Tibial artery (tissue), 4 donors: ENCODE measurements at regions not wholly inside any gene's neighbourhood (a gene's known extent, or its start where the extent isn't known, plus 50 kb on each side); places are given as distances from the start of the nearest gene placed in this dataset.

ENCODE experiments used
- DNase-seq, 2 donors: peaks; one replicate each; pipeline ENCODE4 v3.0.0-alpha.2; 2019
- H3K27ac ChIP-seq, 2 donors: fragments of 200-600 bp; sonication (generic) in 1 of 2; 1 replicate in 1 of 2; 2 replicates in 1 of 2; pipeline ENCODE4 v1.5.1; 2018 to 2019; ENCODE audit warnings: mild to moderate bottlenecking in 1 of 2
- H3K27me3 ChIP-seq, 2 donors: fragments of 200-600 bp; sonication (generic) in 1 of 2; one replicate each; pipeline versions ENCODE4 v1.5.1 to v1.6.0; 2016 to 2019
- H3K36me3 ChIP-seq, 3 donors: fragments of 200-600 bp; sonication (generic) in 2 of 3; one replicate each; pipeline ENCODE4 v1.5.1; 2016 to 2019; ENCODE audit warnings: mild to moderate bottlenecking in 2 of 3
- H3K4me1 ChIP-seq, 4 donors: fragments of 200-600 bp; sonication (generic) in 2 of 4; 1 replicate in 3 of 4; 2 replicates in 1 of 4; pipeline ENCODE4 v1.5.1; 2016 to 2019
- H3K4me3 ChIP-seq, 2 donors: fragments of 200-600 bp; sonication (generic) in 1 of 2; 1 replicate in 1 of 2; 2 replicates in 1 of 2; pipeline ENCODE4 v1.5.1; 2018 to 2019; ENCODE audit warnings: mild to moderate bottlenecking in 2 of 2
- H3K9me3 ChIP-seq, 3 donors: fragments of 200-600 bp; sonication (generic) in 1 of 3; one replicate each; pipeline ENCODE4 v1.5.1; 2016 to 2019
- intact Hi-C: fragments of 100-400 bp; cut with DNase I; formaldehyde crosslinking; loops from one replicate; pipeline ENCODE4 v1.15.0; 2023; ENCODE audit warnings: low total_unique reads
- TF ChIP-seq, protein P1 (sequence below), 2 experiments: fragments of 200-600 bp in 1 of 2; fragments of 450-650 bp in 1 of 2; IDR thresholded peaks; one replicate each; pipeline ENCODE4 v1.5.1; 2017 to 2019; ENCODE audit warnings: antibody characterized with exemption in 2 of 2, mild to moderate bottlenecking in 1 of 2, moderate library complexity in 1 of 2

DNA sequence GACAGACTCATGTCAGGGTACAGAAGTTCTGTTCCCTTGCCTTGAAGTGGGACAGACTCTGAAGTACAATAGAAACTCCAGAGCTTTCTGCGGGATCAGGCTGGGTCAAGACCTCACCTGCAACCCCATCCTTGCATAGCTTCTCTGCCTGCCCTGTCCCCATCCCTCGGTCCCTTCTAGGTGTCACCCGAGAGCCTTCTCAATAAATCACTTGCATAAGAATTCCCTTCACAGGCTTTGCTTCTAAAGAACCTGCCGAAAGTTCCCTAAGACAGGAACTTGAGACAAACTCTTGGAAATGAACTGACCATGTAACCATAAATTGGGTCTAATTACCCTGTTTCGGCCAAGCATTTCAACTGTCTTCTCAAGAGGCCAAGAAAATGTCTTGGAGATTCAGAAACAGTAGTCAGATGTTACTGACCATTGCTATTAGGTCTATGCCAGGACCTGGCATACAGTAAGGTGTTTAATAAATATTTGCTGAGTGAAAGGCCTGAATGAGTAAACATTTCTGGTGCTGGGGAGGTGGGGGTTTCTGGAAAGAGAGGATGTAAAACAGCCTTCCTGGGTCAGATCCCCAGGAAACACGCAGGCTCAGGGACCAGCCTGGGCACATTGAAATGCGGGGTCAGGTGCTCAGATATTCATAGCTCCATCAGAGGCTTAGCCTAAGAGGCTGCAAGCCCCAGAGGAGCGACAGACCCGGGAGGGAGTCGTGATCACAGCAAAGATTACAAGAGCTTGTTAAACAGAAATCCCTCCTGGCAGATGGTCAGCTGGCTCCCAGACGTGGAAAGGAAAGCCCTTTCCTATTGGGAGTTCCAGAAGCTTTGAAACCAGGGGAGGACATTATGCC lies 226.2 kb upstream of the LHX5 start:
- Histone ChIP-seq H3K36me3 (no peaks in the 10 kb centered on the region), H3K4me3 (no peak overlapping the region), H3K4me1 (no peaks in the 10 kb centered on the region), H3K27ac (no peak overlapping the region), H3K9me3 (no peaks in the 10 kb centered on the region), H3K27me3 (peaks cover 0 to 39% of the 10 kb centered on the region in 2 donors)
- no peak for DNase-seq
- TF ChIP-seq, protein P1, sequence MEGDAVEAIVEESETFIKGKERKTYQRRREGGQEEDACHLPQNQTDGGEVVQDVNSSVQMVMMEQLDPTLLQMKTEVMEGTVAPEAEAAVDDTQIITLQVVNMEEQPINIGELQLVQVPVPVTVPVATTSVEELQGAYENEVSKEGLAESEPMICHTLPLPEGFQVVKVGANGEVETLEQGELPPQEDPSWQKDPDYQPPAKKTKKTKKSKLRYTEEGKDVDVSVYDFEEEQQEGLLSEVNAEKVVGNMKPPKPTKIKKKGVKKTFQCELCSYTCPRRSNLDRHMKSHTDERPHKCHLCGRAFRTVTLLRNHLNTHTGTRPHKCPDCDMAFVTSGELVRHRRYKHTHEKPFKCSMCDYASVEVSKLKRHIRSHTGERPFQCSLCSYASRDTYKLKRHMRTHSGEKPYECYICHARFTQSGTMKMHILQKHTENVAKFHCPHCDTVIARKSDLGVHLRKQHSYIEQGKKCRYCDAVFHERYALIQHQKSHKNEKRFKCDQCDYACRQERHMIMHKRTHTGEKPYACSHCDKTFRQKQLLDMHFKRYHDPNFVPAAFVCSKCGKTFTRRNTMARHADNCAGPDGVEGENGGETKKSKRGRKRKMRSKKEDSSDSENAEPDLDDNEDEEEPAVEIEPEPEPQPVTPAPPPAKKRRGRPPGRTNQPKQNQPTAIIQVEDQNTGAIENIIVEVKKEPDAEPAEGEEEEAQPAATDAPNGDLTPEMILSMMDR (IDR thresholded peaks at IDR 0.05) = no peak
- intact Hi-C loops = no loop called here

DNA sequence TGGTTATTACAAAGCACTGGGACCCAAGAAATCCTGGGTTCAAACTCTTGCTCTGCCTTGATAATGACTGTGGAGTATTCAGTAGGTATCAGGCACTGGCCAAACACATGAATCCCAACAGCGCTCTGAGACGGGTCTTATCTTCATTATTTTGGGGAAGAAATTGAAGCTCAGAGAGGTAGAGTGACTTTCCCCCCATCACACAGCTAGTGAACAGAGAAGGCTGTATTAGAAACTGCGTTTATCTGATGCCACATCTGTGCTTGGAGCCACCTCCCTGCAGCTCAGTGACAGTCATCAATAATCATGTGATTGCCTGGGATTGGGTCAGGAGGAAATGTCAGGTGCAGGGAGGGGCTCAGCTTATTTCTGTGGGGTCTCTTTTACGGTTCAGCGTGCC lies 225.4 kb upstream of the LHX5 start:
- Histone ChIP-seq H3K4me1 (no peaks in the 10 kb centered on the region), H3K4me3 (no peak overlapping the region), H3K27me3 (peaks cover 0 to 39% of the 10 kb centered on the region in 2 donors), H3K36me3 (no peaks in the 10 kb centered on the region), H3K9me3 (no peaks in the 10 kb centered on the region), H3K27ac (no peak overlapping the region)
- TF ChIP-seq, protein P1 (IDR thresholded peaks at IDR 0.05) = no peak
- no peak for DNase-seq
- intact Hi-C loops = no loop called here

DNA sequence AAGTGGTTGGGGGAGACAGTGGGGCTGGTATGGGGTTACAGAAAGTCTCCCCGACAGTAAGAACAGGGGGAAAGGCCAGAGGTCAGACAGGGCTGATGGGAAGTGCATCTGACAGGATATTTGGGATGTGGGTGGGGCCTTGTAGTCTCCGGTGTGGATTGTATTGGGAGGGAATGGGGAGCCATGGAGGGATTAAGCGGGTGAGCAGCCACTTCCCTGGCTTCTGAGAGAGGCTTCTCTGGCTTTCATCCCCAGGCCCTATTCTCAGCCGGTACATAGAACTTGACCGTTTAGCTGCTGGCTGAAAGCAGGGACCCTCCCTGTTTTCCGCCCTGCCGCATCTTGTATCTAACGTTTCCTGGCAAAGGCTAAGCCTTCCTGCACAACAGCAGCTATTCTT lies 222.0 kb upstream of the LHX5 start:
- TF ChIP-seq, protein P1 (IDR thresholded peaks at IDR 0.05) = no peak
- H3K4me1 ChIP-seq = no peaks in the 10 kb centered on the region
- no peak overlapping the region for H3K27ac ChIP-seq
- H3K36me3 ChIP-seq = no peaks in the 10 kb centered on the region
- H3K27me3 ChIP-seq = peaks cover 0 to 39% of the 10 kb centered on the region in 2 donors
- no peaks in the 10 kb centered on the region for H3K9me3 ChIP-seq
- intact Hi-C loops = no loop called here
- no peak overlapping the region for H3K4me3 ChIP-seq
- DNase-seq = no peak

DNA sequence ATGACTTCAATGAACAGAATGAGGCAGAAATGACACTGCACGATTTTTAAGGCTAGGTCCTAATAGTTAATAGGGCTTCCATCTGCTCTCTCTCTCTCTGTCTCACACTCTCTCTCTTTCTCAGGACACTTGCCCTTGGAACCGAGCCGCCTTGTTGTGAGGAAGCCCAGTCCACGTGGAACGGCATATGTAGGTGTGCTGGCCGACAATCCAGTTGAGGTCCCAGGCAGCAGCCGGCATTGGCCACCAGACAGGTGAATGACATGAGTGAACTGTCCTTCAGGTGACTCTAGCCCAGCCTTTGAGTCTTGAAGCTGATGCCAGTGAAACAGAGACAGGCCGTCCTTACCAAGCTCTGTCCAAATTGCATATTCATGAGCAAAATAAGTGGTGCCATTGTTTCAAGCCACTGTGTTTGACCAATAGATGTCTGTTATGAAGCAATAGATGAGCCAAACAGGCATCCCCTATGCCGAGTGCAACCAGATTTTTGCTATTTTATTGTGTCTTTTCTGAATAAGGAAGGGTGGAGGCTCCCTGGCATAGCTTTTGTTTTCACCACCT lies 217.5 kb upstream of the LHX5 start:
- Histone ChIP-seq H3K4me3 (no peak overlapping the region), H3K27me3 (peaks cover 0 to 25% of the 10 kb centered on the region in 2 donors), H3K9me3 (no peaks in the 10 kb centered on the region), H3K36me3 (no peaks in the 10 kb centered on the region), H3K27ac (no peak overlapping the region), H3K4me1 (no peaks in the 10 kb centered on the region)
- intact Hi-C loops = no loop called here
- TF ChIP-seq, protein P1 (IDR thresholded peaks at IDR 0.05) = no peak
- no peak for DNase-seq

DNA sequence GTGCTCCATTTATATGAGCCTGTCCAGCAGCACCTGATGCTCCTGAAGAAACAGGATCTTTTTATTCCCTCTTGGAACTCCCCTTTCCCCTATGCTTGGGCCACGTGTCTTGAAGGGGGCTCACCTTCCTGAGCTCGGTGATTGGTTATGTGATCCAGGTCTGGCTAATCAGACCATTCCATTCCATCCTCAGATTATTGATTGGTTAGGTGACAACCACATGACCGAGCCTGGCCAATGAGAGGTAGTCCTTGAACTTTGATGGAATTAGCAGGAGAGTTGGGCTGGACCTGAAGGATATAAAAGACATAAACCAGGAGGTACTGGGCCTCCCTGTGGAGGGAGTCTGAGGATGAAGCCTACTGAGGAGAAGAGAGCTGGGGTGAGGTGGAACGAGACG lies 216.6 kb upstream of the LHX5 start:
- intact Hi-C loops = no loop called here
- no peaks in the 10 kb centered on the region for H3K4me1 ChIP-seq

More for the DNA sequence above, 216.6 kb upstream of the LHX5 start:
- Histone ChIP-seq H3K9me3 (no peaks in the 10 kb centered on the region), H3K27me3 (peaks cover 0 to 23% of the 10 kb centered on the region in 2 donors), H3K27ac (no peak overlapping the region), H3K36me3 (no peaks in the 10 kb centered on the region), H3K4me3 (no peak overlapping the region)
- TF ChIP-seq, protein P1 (IDR thresholded peaks at IDR 0.05) = no peak
- DNase-seq = no peak
